ENCODE measurements at regions not wholly inside any gene's neighbourhood (a gene's known extent, or its start where the extent isn't known, plus 50 kb on each side); places are given as distances from the start of the nearest gene placed in this dataset.

GRCh38 chr12:78402366-78403134 is 462.0 kb upstream of the SYT1 start:
- FAIRE-seq (no peak), DNase-seq (ENCODE audit: low spot score in 2 of 2) (no peak)

- FAIRE-seq = no peak
- DNase-seq (ENCODE audit: low spot score in 2 of 2) = no peak
Observed at GRCh38 chr12:78403136-78403535, 461.4 kb upstream of the SYT1 start.

DNA sequence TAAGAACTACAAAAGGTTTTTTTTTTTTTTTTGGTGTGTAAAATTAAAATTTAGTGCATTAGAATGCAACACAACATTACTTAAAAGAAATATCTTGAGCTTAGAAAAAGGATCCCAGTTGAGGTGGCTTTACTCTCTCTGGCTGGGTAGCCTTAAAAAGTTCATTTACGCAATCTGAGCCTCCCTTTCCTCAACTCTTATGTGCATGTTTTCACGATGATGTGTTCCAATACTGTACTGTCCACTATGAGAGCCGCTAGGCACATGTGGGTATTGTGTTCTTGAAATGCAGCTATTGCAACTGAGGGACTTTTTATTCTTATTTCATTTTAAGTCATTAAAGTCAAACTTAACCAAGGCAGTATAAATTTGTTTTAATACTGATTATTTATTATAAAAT is 460.9 kb upstream of the SYT1 start:
- FAIRE-seq = no peak

DNA sequence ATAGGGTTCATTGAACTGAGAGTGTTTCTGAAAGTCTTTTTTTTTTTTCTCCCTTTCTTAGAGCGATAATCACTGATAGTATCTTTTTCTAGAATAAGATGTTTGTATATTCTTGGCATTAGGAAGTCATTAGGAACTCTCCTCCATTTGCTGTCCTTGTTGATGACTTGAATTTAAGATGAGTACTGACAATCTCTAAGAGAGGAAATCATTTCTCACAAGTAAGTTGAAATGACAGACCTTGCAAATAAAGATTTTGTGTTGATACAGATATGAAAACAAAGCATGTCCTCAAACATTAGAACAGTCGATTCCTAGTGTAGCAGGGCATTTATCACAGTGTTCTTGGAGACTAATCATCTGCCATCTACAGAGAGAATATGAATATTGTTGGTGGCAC is 458.4 kb upstream of the SYT1 start:
- FAIRE-seq = no peak
- no peak for DNase-seq (ENCODE audit: low spot score in 2 of 2)

More for the DNA sequence above, 460.9 kb upstream of the SYT1 start:
- no peak for DNase-seq (ENCODE audit: low spot score in 2 of 2)

- DNase-seq (ENCODE audit: low spot score in 2 of 2) (no peak), FAIRE-seq (no peak)
Observed at GRCh38 chr12:78406828-78407227, 457.7 kb upstream of the SYT1 start.

DNA sequence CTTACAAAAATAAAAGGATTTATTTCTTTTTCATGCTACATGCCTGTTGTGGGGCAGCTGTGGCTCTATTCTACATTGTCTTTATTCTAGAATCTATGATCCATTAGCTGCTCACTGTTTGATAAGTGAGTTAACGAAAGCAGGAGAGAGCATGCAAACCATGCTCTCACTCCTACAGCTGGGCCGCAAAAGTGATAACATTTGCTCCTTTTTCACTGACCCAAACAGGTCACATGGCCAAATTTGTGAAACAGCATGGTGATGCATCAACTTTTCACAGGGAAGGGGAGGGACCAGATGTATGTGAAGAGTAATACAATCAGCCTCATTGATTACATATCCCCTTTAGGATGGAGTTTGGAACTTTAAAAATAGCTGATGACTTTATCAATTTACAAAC is 456.9 kb upstream of the SYT1 start:
- DNase-seq (ENCODE audit: low spot score in 2 of 2) (no peak), FAIRE-seq (no peak)

DNA sequence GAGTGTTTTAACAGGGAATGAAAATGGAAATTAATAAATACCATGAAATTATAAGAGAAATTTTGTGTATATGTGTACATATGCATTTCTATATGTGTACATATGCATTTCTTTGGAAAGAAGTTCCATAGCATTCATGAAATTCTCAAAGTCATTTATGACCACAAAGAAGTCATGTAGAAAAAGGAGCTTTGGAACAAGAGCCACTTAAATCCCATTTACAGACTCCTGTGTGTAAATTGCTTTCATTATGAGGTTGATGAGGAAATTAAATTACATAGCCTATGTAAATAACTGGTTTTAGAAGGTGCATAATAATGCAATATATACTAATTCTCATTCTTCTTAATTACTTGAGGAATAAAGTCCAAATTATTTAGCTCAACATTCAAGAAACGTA is 450.5 kb upstream of the SYT1 start:
- DNase-seq (ENCODE audit: low spot score in 2 of 2) = no peak
- no peak for FAIRE-seq

DNA sequence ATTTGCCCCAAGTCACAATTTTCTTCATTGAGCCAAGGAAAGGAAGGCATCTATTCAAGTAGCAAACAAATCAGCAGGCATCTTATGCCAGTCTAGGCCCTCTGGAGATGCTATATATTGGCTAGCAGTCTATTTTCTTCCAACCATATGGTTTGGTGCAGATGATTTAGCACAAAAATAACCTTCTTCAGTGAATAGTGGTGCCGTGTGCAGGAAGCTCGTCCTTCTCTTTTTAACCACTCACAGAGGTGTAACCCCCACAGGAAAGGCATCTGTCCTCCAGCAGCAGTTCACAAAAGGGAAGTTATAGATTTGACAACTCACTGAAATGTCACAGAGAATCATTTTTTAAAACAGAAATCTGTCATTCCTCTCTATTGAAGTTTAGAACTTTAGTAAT is 445.7 kb upstream of the SYT1 start:
- no peak for DNase-seq (ENCODE audit: low spot score in 2 of 2)
- FAIRE-seq = no peak

GRCh38 chr12:78419513-78419912 is 445.1 kb upstream of the SYT1 start:
- no peak for DNase-seq (ENCODE audit: low spot score in 2 of 2)
- no peak for FAIRE-seq

GRCh38 chr12:78420991-78421390 is 443.6 kb upstream of the SYT1 start:
- FAIRE-seq (no peak), DNase-seq (ENCODE audit: low spot score in 2 of 2) (no peak)

GRCh38 chr12:78430551-78430950 is 434.0 kb upstream of the SYT1 start:
- FAIRE-seq = no peak
- DNase-seq (ENCODE audit: low spot score in 2 of 2) = no peak

DNA sequence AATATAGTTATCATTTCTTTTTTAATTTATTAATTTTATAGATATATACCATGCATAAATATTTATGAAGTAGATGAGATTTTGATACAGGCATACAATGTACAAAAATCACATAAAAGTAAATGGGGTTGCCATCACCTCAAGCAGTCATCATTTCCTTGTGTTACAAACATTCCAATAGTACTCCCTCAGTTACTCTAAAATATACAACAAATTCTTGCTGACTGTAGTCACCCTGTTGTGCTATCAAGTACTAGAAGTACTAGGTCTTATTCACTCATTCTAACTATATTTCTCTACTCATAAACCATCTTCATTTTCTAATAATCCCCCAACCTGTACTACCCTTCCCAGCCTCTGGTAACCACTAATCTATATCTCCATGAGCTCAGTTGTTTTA is 432.6 kb upstream of the SYT1 start:
- no peak for DNase-seq (ENCODE audit: low spot score in 2 of 2)
- FAIRE-seq = no peak

DNA sequence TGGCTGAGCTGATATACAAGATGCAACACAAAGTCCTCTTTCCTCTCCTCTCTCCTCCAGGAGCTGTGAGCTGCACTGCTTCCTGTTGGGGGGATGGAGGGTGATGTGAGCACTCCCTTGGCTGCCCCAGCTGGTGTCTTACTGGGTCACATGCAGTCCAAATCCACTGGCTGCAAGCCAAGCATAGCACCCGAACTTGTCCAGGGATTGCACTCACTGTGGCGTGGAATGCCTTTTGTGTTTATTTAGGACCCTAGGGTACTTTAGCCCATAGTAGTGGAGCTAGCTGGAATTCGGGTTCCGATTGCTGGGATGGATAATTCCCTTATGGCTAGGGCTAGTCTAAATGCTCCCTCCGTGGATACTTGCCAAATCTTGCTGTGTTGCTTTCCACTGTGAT is 424.9 kb upstream of the SYT1 start:
- FAIRE-seq (no peak), DNase-seq (ENCODE audit: low spot score in 2 of 2) (no peak)

DNA sequence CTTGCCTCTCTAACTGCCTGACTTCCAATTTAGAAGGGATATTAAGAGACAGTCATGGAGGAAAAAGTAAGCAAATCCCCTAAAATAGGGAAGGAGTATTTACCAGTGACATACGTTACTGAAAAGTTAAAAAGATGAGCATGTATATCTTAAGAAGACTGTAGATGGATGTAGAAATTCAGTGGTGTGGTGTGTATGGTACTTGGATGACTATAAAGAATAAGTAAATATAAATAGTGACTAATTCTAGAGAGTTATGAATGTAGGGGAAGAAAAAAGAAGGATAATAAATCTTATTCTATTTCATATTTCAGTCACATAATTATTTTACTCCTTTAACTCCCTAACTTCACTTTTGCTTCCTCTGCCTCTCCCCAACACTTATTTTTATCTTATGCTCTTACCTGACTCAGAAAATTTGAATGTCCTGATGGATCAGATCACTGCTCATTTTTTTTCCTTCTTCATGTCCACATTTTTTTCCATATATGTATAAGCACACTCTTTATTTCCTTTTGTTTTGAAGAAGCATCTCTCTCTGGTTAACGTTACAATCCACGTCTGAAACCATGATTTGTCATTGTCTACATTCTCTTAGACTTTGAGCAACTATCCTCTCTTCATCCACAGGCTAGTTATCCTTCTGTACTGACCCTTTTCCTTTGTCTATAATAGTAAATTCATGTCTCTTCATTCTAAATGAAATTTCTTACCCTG is 422.7 kb upstream of the SYT1 start:
- DNase-seq (ENCODE audit: low spot score in 2 of 2) = no peak
- FAIRE-seq = no peak

DNA sequence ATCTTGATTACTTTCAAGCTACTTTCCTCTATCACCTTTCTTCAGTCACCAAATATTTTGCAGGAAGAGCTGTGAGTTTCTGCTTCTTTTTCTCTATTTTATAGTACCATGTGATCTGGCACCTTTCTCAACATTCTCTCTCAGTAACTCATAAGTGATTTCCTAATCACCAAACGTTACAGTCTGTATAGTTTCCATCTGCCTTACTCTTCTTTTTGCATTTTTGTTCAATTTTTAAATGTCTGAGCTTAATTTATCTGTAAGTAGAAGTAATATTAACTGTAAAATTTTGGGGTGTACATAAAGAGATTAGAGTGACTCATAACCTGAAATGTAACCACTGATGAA is 422.1 kb upstream of the SYT1 start:
- no peak for FAIRE-seq
- DNase-seq (ENCODE audit: low spot score in 2 of 2) = no peak

- DNase-seq (ENCODE audit: low spot score in 2 of 2) (no peak), FAIRE-seq (no peak)
Observed at GRCh38 chr12:78446555-78446954, 418.0 kb upstream of the SYT1 start.

DNA sequence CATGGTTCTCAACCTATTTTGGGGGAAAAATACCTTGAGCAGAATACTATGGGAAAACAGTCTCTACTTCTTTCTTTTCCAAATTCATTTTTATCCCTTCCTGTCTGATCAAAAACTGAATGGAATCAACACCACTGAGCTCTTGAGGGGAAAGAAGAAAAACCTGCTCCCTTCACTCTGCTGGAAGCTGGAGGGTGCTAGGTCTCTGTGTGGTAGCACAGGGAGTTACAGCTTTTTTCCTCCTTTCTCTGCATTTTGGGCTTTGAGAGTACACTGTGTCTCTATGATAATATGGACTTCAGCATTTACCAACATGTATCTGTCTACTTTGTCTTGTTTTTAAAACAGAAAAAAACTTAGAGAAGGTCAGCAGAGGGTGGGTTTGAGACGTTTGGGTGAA is 417.2 kb upstream of the SYT1 start:
- no peak for DNase-seq (ENCODE audit: low spot score in 2 of 2)
- FAIRE-seq = no peak

GRCh38 chr12:78448692-78449091 is 415.9 kb upstream of the SYT1 start:
- FAIRE-seq (no peak), DNase-seq (ENCODE audit: low spot score in 2 of 2) (no peak)

GRCh38 chr12:78455991-78456390 is 408.6 kb upstream of the SYT1 start:
- no peak for FAIRE-seq
- DNase-seq (ENCODE audit: low spot score in 2 of 2) = no peak

GRCh38 chr12:78457938-78458337 is 406.6 kb upstream of the SYT1 start:
- DNase-seq (ENCODE audit: low spot score in 2 of 2) (no peak), FAIRE-seq (no peak)

DNA sequence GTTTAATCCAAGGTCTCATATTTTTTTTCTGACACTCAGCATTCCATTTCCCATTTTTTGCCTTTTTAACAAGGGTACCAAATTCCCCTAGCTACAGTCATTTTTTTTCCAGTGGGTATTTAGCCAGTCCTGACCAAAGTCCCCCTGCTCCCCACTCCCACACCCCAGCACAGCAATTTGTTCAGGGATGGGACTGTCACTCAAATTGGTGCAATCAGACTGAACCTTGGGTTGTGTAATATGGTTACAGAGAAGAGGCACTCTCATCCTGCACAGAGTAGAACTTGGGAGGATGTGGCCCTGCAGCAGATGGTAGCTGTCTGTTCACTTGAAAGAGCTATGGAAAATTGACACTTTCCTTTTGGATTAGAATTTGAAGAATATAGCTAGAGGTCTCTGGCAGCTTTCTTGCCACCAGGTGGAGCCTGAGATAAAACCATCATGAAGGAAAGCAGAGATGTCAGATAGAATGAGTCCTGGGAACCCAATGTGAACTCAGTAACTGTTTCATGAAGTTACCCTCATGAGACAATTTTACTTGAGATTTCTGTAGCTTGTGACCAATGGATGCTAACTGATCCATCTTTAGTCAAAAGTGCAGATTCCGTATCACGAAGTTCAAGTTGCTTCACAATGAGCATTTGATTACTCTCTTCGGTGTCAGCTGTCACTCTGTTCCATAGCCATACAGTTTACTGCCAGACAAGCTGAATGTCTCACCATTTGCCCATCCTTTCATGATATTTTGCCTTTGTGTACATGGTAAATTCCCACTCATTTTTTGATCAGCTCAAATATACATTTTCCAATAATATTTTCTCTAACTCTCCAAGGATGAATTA is 394.0 kb upstream of the SYT1 start:
- DNase-seq (ENCODE audit: low spot score in 2 of 2) (no peak), FAIRE-seq (no peak)

Data from frontal cortex (tissue), 3 donors.